Mesendoderm (in vitro differentiated cells): ENCODE measurements at regions not wholly inside any gene's neighbourhood (a gene's known extent, or its start where the extent isn't known, plus 50 kb on each side); places are given as distances from the start of the nearest gene placed in this dataset.
A peak's percentile ranks its signal among the peaks of the same experiment; 100 is the strongest.

Experiments
- DNase-seq: peaks from one replicate; pipeline ENCODE4 v3.0.0; 2013
- H2AK5ac ChIP-seq: 2 replicates; pipeline ENCODE4 v1.6.1; 2013; ENCODE audit warnings: low read length, inconsistent platforms
- H2BK120ac ChIP-seq: 2 replicates; pipeline ENCODE4 v1.6.1; 2013; ENCODE audit warnings: low read depth, mild to moderate bottlenecking, low read length, moderate library complexity, mixed read lengths
- H2BK15ac ChIP-seq: replicated peaks from 2 replicates; pipeline ENCODE4 v1.6.1; 2013; ENCODE audit warnings: low read depth, mild to moderate bottlenecking, moderate library complexity
- H2BK5ac ChIP-seq: 2 replicates; pipeline ENCODE4 v1.6.1; 2013; ENCODE audit warnings: low read length, inconsistent platforms
- H3K18ac ChIP-seq: 2 replicates; pipeline ENCODE4 v1.6.1; 2013; ENCODE audit warnings: mild to moderate bottlenecking, low read length, mixed read lengths
- H3K23ac ChIP-seq: one replicate; pipeline ENCODE4 v1.6.1; 2013; ENCODE audit warnings: low read length
- H3K27ac ChIP-seq: 2 replicates; pipeline ENCODE4 v1.5.1; 2013; ENCODE audit warnings: low read depth, mild to moderate bottlenecking, inconsistent platforms, low read length, moderate library complexity
- H3K27me3 ChIP-seq: 2 replicates; pipeline ENCODE4 v1.6.1; 2013; ENCODE audit warnings: low read length, control low read depth, mild to moderate bottlenecking, inconsistent platforms; ENCODE audit not compliant: insufficient read depth, poor library complexity
- H3K36me3 ChIP-seq: 2 replicates; pipeline ENCODE4 v1.6.1; 2013; ENCODE audit warnings: low read length, inconsistent platforms; ENCODE audit not compliant: control insufficient read depth, insufficient read depth
- H3K4ac ChIP-seq: one replicate; pipeline ENCODE4 v1.6.1; 2013; ENCODE audit warnings: low read depth, mild to moderate bottlenecking, low read length, moderate library complexity
- H3K4me1 ChIP-seq: 2 replicates; pipeline ENCODE4 v1.6.1; 2013; ENCODE audit warnings: low read depth, low read length, inconsistent platforms; ENCODE audit not compliant: control insufficient read depth
- H3K4me2 ChIP-seq: 2 replicates; pipeline ENCODE4 v1.6.1; 2013; ENCODE audit warnings: low read length
- H3K4me3 ChIP-seq: 2 replicates; pipeline ENCODE4 v1.5.1; 2013; ENCODE audit warnings: mild to moderate bottlenecking, low read length
- H3K56ac ChIP-seq: one replicate; pipeline ENCODE4 v1.6.1; 2013; ENCODE audit warnings: low read length
- H3K79me1 ChIP-seq: 2 replicates; pipeline ENCODE4 v1.6.1; 2013; ENCODE audit warnings: low read length, inconsistent platforms
- H3K79me2 ChIP-seq: 2 replicates; pipeline ENCODE4 v1.6.1; 2013; ENCODE audit warnings: mild to moderate bottlenecking, low read length; ENCODE audit not compliant: control insufficient read depth, insufficient read depth
- H3K9ac ChIP-seq: 2 replicates; pipeline ENCODE4 v1.6.1; 2013; ENCODE audit warnings: low read length, inconsistent platforms
- H4K5ac ChIP-seq: one replicate; pipeline ENCODE4 v1.6.1; 2013; ENCODE audit warnings: low read length
- H4K8ac ChIP-seq: one replicate; pipeline ENCODE4 v1.6.1; 2013; ENCODE audit warnings: low read depth, mild to moderate bottlenecking, control low read depth, low read length, moderate library complexity
- WGBS: extraction: QIAGEN DNeasy Blood & Tissue Kit; methylation state at CpG from one replicate; pipeline ENCODE4 v1.1.7; 2013; ENCODE audit warnings: low lambda C conversion rate, missing lambda C conversion rate; ENCODE audit not compliant: insufficient coverage; ENCODE audit errors: extremely low coverage; 5-methylcytosine and 5-hydroxymethylcytosine counted together

GRCh38 chr6:132167929-132168892 is 217.0 kb upstream of the CCN2 start:
- no peak overlapping the region for H3K56ac ChIP-seq
- H3K18ac ChIP-seq: no peak overlapping the region
- no peak for DNase-seq
- H3K79me1 ChIP-seq: no peaks in the 10 kb centered on the region
- H2AK5ac ChIP-seq: no peak overlapping the region
- no peaks in the 10 kb centered on the region for H3K4me1 ChIP-seq
- H3K4me3 ChIP-seq: no peak overlapping the region
- no peak overlapping the region for H3K4me2 ChIP-seq
- H2BK120ac ChIP-seq: no peak overlapping the region
- no peaks in the 10 kb centered on the region for H3K36me3 ChIP-seq
- no peak overlapping the region for H3K9ac ChIP-seq
- WGBS: no CpG with 5 or more reads among the region's 4 CpGs
- H3K79me2 ChIP-seq: no peaks in the 10 kb centered on the region
- no peaks in the 10 kb centered on the region for H3K27me3 ChIP-seq
- H2BK5ac ChIP-seq: no peak overlapping the region
- H3K4ac ChIP-seq: no peak overlapping the region
- no peak overlapping the region for H3K23ac ChIP-seq
- no peak overlapping the region for H4K8ac ChIP-seq
- no peak overlapping the region for H2BK15ac ChIP-seq
- H3K27ac ChIP-seq: no peak overlapping the region
- no peak overlapping the region for H4K5ac ChIP-seq

- Histone ChIP-seq H3K4me3 (no peak overlapping the region), H3K4ac (no peak overlapping the region), H3K9ac (no peak overlapping the region), H2BK120ac (no peak overlapping the region), H3K36me3 (no peaks in the 10 kb centered on the region), H2BK15ac (no peak overlapping the region), H3K27me3 (no peaks in the 10 kb centered on the region), H3K79me1 (no peaks in the 10 kb centered on the region), H3K23ac (no peak overlapping the region), H4K8ac (no peak overlapping the region), H3K18ac (no peak overlapping the region), H3K4me1 (no peaks in the 10 kb centered on the region), H3K79me2 (no peaks in the 10 kb centered on the region), H3K4me2 (no peak overlapping the region), H2BK5ac (no peak overlapping the region), H3K56ac (no peak overlapping the region), H2AK5ac (no peak overlapping the region), H3K27ac (no peak overlapping the region), H4K5ac (no peak overlapping the region)
- WGBS: no CpG with 5 or more reads among the region's 1 CpG
- no peak for DNase-seq
Observed at GRCh38 chr6:132166526-132167051, 215.4 kb upstream of the CCN2 start.

- Histone ChIP-seq H3K4me1 (no peaks in the 10 kb centered on the region), H3K79me1 (no peaks in the 10 kb centered on the region), H3K23ac (no peak overlapping the region), H3K27ac (no peak overlapping the region), H3K36me3 (no peaks in the 10 kb centered on the region), H4K8ac (no peak overlapping the region), H2BK5ac (no peak overlapping the region), H4K5ac (no peak overlapping the region), H2BK15ac (no peak overlapping the region), H3K79me2 (no peaks in the 10 kb centered on the region), H3K18ac (no peak overlapping the region), H3K27me3 (no peaks in the 10 kb centered on the region), H2AK5ac (no peak overlapping the region), H3K4ac (no peak overlapping the region), H2BK120ac (no peak overlapping the region), H3K4me3 (no peak overlapping the region), H3K56ac (no peak overlapping the region), H3K9ac (no peak overlapping the region), H3K4me2 (no peak overlapping the region)
- no peak for DNase-seq
- no CpG with 5 or more reads among the region's 2 CpGs for WGBS
Observed at GRCh38 chr6:132165677-132166076, 214.5 kb upstream of the CCN2 start.

- no peak overlapping the region for H3K23ac ChIP-seq
- no peak overlapping the region for H2AK5ac ChIP-seq
- H3K56ac ChIP-seq: no peak overlapping the region
- peak; percentile 81 for DNase-seq
- H2BK120ac ChIP-seq: no peak overlapping the region
- H4K8ac ChIP-seq: no peak overlapping the region
- no peak overlapping the region for H3K4ac ChIP-seq
- no peak overlapping the region for H2BK15ac ChIP-seq
- H3K9ac ChIP-seq: no peak overlapping the region
- H3K79me1 ChIP-seq: no peaks in the 10 kb centered on the region
- no peaks in the 10 kb centered on the region for H3K79me2 ChIP-seq
- no peaks in the 10 kb centered on the region for H3K36me3 ChIP-seq
- no peaks in the 10 kb centered on the region for H3K4me1 ChIP-seq
- no peak overlapping the region for H3K4me3 ChIP-seq
- no peak overlapping the region for H3K18ac ChIP-seq
- H3K27me3 ChIP-seq: no peaks in the 10 kb centered on the region
- H4K5ac ChIP-seq: no peak overlapping the region
- no CpG with 5 or more reads among the region's 3 CpGs for WGBS
- H3K27ac ChIP-seq: no peak overlapping the region
- no peak overlapping the region for H3K4me2 ChIP-seq
- H2BK5ac ChIP-seq: no peak overlapping the region
Observed at GRCh38 chr6:132161283-132161682, 210.1 kb upstream of the CCN2 start.

GRCh38 chr6:132153221-132153898 is 202.2 kb upstream of the CCN2 start:
- H3K79me2 ChIP-seq: no peaks in the 10 kb centered on the region
- no peak overlapping the region for H3K23ac ChIP-seq
- H4K8ac ChIP-seq: no peak overlapping the region
- H2BK120ac ChIP-seq: no peak overlapping the region
- H2AK5ac ChIP-seq: no peak overlapping the region
- no peak overlapping the region for H3K27ac ChIP-seq
- no peak overlapping the region for H4K5ac ChIP-seq
- H3K18ac ChIP-seq: no peak overlapping the region
- no peak overlapping the region for H3K4ac ChIP-seq
- H3K4me3 ChIP-seq: no peak overlapping the region
- no peaks in the 10 kb centered on the region for H3K27me3 ChIP-seq
- no peak overlapping the region for H3K9ac ChIP-seq
- no peak overlapping the region for H2BK5ac ChIP-seq
- no peaks in the 10 kb centered on the region for H3K36me3 ChIP-seq
- WGBS: no CpG with 5 or more reads among the region's 9 CpGs
- DNase-seq: no peak
- H3K56ac ChIP-seq: no peak overlapping the region
- H3K4me1 ChIP-seq: no peaks in the 10 kb centered on the region
- H3K79me1 ChIP-seq: no peaks in the 10 kb centered on the region
- no peak overlapping the region for H3K4me2 ChIP-seq
- H2BK15ac ChIP-seq: no peak overlapping the region
